AML-193 (cell line): ENCODE measurements at regions not wholly inside any gene's neighbourhood (a gene's known extent, or its start where the extent isn't known, plus 50 kb on each side); places are given as distances from the start of the nearest gene placed in this dataset.
"Not testable (repeated sequence)": the region's sequence is repeated elsewhere in the genome, so short reads cannot be mapped to it uniquely, and the experiment has no call there.

Experiments
- DNase-seq, 2 experiments: peaks; one replicate each; lab custom pipeline; 2025; lab: John Stamatoyannopoulos, UW

GRCh38 chr13:48808683-48809082, 155.0 kb downstream of the CYSLTR2 start:
- no peak for DNase-seq

GRCh38 chr13:48810013-48810412, 156.3 kb downstream of the CYSLTR2 start:
- DNase-seq: no peak

DNA sequence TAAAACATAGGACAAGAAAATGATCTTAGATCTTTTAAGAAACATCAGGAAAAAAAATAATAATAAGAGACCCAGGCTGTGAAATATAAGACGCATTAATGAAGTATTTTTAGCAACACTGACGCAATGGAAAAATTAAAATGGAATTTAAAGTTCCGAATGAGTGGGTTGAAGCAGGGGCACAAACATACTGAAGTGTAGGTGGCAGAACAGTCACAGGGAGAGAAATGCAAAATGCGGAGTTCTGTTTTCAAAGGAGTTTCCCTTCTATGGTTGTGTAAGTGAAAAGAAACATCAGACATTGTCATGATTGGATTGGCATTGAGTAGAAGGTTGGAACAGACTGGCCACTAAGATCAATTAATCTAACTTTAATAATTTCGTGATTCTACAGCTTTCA, 159.8 kb downstream of the CYSLTR2 start:
- DNase-seq: no peak

GRCh38 chr13:48816700-48817099, 159.0 kb upstream of the FNDC3A start:
- DNase-seq: no peak

GRCh38 chr13:48817166-48817802, 158.4 kb upstream of the FNDC3A start:
- DNase-seq: no peak

GRCh38 chr13:48818495-48819356, 157.0 kb upstream of the FNDC3A start:
- DNase-seq: no peak

DNA sequence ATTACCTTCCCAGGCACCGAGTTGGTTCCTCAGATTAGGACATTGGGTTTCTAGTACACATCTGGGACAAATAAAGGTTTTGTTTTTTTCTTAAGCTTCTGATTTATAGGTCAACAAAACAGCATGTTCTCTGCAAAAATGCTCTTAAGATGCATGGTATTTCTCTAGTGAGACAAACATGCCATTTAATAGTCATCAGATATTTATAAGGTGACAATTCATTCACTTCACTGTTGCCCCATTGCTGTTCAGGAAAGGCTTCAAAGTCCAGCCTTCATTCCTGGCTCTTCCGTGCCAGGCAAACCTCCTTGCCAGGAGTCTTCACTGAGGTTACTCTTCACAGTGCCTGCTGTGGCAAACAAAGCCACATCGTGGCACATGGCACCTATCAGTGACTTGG, 156.3 kb upstream of the FNDC3A start:
- DNase-seq: no peak

GRCh38 chr13:48819899-48820298, 155.8 kb upstream of the FNDC3A start:
- no peak for DNase-seq

- DNase-seq: not testable (repeated sequence)
Measured at GRCh38 chr13:48823526-48823925, 152.2 kb upstream of the FNDC3A start.

- no peak for DNase-seq
Measured at GRCh38 chr13:48826039-48826438, 149.7 kb upstream of the FNDC3A start.

GRCh38 chr13:48826922-48827454, 148.7 kb upstream of the FNDC3A start:
- DNase-seq: not testable (repeated sequence)

GRCh38 chr13:48827709-48828108, 148.0 kb upstream of the FNDC3A start:
- DNase-seq: no peak

DNA sequence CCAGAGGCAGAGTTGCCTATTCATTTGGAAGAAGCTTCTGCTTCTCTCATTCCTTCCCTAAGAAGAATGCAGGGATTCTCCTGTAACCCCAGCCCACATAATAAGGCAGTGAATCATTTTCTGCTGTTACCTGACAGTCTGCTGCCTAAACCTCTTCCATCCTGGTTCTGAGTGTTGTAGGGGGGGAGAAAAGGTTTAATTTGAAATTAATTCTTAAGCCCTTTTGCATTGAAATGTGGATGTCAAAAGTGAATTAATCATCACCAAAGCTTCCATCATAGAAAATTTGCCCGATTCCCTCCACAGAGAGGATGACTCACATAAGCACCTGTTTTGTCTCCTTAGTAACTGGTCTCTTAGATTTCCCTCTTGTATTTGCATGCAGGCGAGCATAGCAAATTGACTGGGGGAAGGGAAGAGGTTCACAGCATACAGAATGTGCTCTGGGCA, 146.7 kb upstream of the FNDC3A start:
- DNase-seq: no peak

GRCh38 chr13:48829536-48829935, 146.2 kb upstream of the FNDC3A start:
- DNase-seq: peak; percentile 67 to 73

- DNase-seq: peak; percentile 13 to 14
Measured at GRCh38 chr13:48831248-48831647, 144.5 kb upstream of the FNDC3A start.

- no peak for DNase-seq
Measured at GRCh38 chr13:48833412-48833811, 142.3 kb upstream of the FNDC3A start.

DNA sequence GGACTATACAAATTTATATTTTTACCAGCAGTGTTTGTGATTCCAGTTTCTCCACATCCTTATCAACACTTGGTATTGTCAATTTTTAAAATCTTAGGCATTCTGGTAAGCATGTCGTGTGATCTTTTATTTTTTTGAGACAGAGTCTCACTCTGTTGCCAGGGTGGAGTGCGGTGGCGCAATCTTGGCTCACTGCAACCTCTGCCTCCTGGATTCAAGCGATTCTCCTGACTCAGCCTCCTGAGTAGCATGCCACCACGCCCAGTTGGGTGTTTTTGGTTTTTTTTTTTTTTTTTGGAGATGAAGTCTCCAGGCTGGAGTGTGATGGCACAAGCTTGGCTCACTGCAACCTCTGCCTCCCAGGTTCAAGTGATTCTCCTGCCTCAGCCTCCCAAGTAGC, 140.4 kb upstream of the FNDC3A start:
- DNase-seq: not testable (repeated sequence)

DNA sequence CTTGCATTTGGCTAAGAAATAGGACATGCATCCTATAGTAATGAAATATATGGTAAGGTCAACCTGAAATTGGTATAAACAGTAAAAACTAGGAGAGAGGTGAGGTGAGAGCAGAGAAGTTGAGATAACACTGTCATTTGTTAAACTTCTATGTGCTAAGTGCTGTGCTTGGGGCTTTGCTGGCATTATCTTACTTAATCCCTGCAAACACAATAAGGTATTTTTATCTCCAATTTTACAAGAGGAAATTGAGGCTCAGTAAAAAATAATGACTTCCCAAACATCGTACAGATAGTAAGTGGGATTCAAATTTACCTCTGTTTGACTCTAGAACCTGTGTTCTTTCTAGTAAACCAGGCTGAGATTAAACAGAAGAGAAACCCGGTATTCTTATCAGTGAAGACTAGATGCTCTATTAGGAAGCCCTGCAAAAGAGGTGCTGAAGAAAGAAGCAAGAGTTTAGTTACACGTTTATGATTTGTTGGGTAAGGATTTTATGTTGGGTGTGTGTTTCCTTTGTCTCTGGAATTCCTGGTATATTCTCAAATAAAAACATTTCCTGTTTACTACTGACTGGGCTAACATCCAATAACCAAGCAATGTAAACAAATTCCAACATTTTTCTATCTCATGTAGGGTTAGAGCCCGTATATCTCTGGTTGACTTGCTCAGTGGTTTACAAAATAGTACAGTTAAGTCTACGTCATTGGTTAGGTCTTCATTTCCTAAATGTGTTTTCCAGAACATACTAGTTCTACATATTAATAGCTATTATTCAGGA, 137.3 kb upstream of the FNDC3A start:
- DNase-seq: no peak

- DNase-seq: no peak
Measured at GRCh38 chr13:48839171-48839570, 136.5 kb upstream of the FNDC3A start.

GRCh38 chr13:48840366-48840765, 135.3 kb upstream of the FNDC3A start:
- no peak for DNase-seq

- no peak for DNase-seq
Measured at GRCh38 chr13:48842316-48842715, 133.4 kb upstream of the FNDC3A start.

GRCh38 chr13:48843630-48844380, 131.9 kb upstream of the FNDC3A start:
- no peak for DNase-seq
